SJSA1 (cell line): ENCODE measurements at regions not wholly inside any gene's neighbourhood (a gene's known extent, or its start where the extent isn't known, plus 50 kb on each side); places are given as distances from the start of the nearest gene placed in this dataset.
"Not testable (repeated sequence)": the region's sequence is repeated elsewhere in the genome, so short reads cannot be mapped to it uniquely, and the experiment has no call there.

Source experiments
- DNase-seq, 2 experiments: peaks; one replicate each; pipeline ENCODE4 v3.0.0-alpha.2; 2015 to 2020; ENCODE audit warnings: low spot score in 2 of 2, low read depth in 1 of 2
- H3K27ac ChIP-seq: fragments of 250-450 bp; sonication (Bioruptor Pico); 2 replicates; pipeline ENCODE4 v1.5.1; 2020; ENCODE audit warnings: mild to moderate bottlenecking, moderate library complexity
- H3K27me3 ChIP-seq: fragments of 250-450 bp; sonication (Bioruptor Pico); replicated peaks from 2 replicates; pipeline ENCODE4 v1.5.1; 2020; ENCODE audit warnings: mild to moderate bottlenecking, moderate library complexity
- H3K36me3 ChIP-seq: fragments of 250-450 bp; sonication (Bioruptor Pico); 2 replicates; pipeline ENCODE4 v1.5.1; 2020; ENCODE audit warnings: mild to moderate bottlenecking
- H3K4me1 ChIP-seq: fragments of 250-450 bp; sonication (Bioruptor Pico); replicated peaks from 2 replicates; pipeline ENCODE4 v1.6.1; 2021; ENCODE audit warnings: mild to moderate bottlenecking
- H3K4me3 ChIP-seq: fragments of 250-450 bp; sonication (Bioruptor Pico); 2 replicates; pipeline ENCODE4 v1.5.1; 2020; ENCODE audit warnings: mild to moderate bottlenecking
- H3K9me3 ChIP-seq: fragments of 250-450 bp; sonication (Bioruptor Pico); replicated peaks from 2 replicates; pipeline ENCODE4 v1.5.1; 2020; ENCODE audit warnings: mild to moderate bottlenecking

- Histone ChIP-seq H3K4me1 (no peaks in the 10 kb centered on the region), H3K4me3 (no peak overlapping the region), H3K27me3 (no peaks in the 10 kb centered on the region), H3K27ac (no peak overlapping the region), H3K9me3 (no peaks in the 10 kb centered on the region), H3K36me3 (no peaks in the 10 kb centered on the region)
- no peak for DNase-seq
Observed at GRCh38 chr18:60911504-60911903, 421.7 kb upstream of the CDH20 start.

- no peaks in the 10 kb centered on the region for H3K36me3 ChIP-seq
- H3K27me3 ChIP-seq, result no peaks in the 10 kb centered on the region
- no peak for DNase-seq
- H3K4me1 ChIP-seq, result no peaks in the 10 kb centered on the region
- no peak overlapping the region for H3K4me3 ChIP-seq
- H3K27ac ChIP-seq, result no peak overlapping the region
- H3K9me3 ChIP-seq, result no peaks in the 10 kb centered on the region
Observed at GRCh38 chr18:60915160-60915559, 418.1 kb upstream of the CDH20 start.

- not testable (repeated sequence) for DNase-seq, H3K36me3 ChIP-seq, H3K9me3 ChIP-seq, H3K4me3 ChIP-seq, H3K27ac ChIP-seq, H3K4me1 ChIP-seq, H3K27me3 ChIP-seq
Observed at GRCh38 chr18:60918862-60919261, 414.4 kb upstream of the CDH20 start.

GRCh38 chr18:60925892-60926291, 407.3 kb upstream of the CDH20 start:
- no peak overlapping the region for H3K4me3 ChIP-seq
- no peaks in the 10 kb centered on the region for H3K4me1 ChIP-seq
- H3K27me3 ChIP-seq, result no peaks in the 10 kb centered on the region
- H3K36me3 ChIP-seq, result no peaks in the 10 kb centered on the region
- H3K9me3 ChIP-seq, result no peaks in the 10 kb centered on the region
- no peak for DNase-seq
- no peak overlapping the region for H3K27ac ChIP-seq

- Histone ChIP-seq H3K4me3 (no peak overlapping the region), H3K9me3 (no peaks in the 10 kb centered on the region), H3K36me3 (no peaks in the 10 kb centered on the region), H3K27me3 (no peaks in the 10 kb centered on the region), H3K27ac (no peak overlapping the region), H3K4me1 (no peaks in the 10 kb centered on the region)
- no peak for DNase-seq
Observed at GRCh38 chr18:60929966-60930365, 403.3 kb upstream of the CDH20 start.

GRCh38 chr18:60935041-60935910, 398.0 kb upstream of the CDH20 start:
- H3K4me3 ChIP-seq, result no peak overlapping the region
- no peaks in the 10 kb centered on the region for H3K4me1 ChIP-seq
- no peaks in the 10 kb centered on the region for H3K27me3 ChIP-seq
- H3K36me3 ChIP-seq, result no peaks in the 10 kb centered on the region
- no peak overlapping the region for H3K27ac ChIP-seq
- H3K9me3 ChIP-seq, result no peaks in the 10 kb centered on the region
- DNase-seq, result no peak

GRCh38 chr18:60936101-60936500, 397.1 kb upstream of the CDH20 start:
- Histone ChIP-seq H3K27ac (no peak overlapping the region), H3K9me3 (no peaks in the 10 kb centered on the region)
- no peak for DNase-seq

GRCh38 chr18:60943297-60943696, 389.9 kb upstream of the CDH20 start:
- H3K9me3 ChIP-seq, result no peaks in the 10 kb centered on the region
- no peaks in the 10 kb centered on the region for H3K36me3 ChIP-seq
- H3K27me3 ChIP-seq, result no peaks in the 10 kb centered on the region
- H3K4me3 ChIP-seq, result no peak overlapping the region
- no peaks in the 10 kb centered on the region for H3K4me1 ChIP-seq
- no peak overlapping the region for H3K27ac ChIP-seq
- no peak for DNase-seq

More at GRCh38 chr18:60936101-60936500, 397.1 kb upstream of the CDH20 start:
- no peaks in the 10 kb centered on the region for H3K4me1 ChIP-seq
- no peaks in the 10 kb centered on the region for H3K27me3 ChIP-seq
- no peak overlapping the region for H3K4me3 ChIP-seq
- no peaks in the 10 kb centered on the region for H3K36me3 ChIP-seq

GRCh38 chr18:60950634-60951033, 382.6 kb upstream of the CDH20 start:
- Histone ChIP-seq H3K27ac (no peak overlapping the region), H3K36me3 (no peaks in the 10 kb centered on the region), H3K27me3 (no peaks in the 10 kb centered on the region), H3K4me3 (no peak overlapping the region), H3K4me1 (no peaks in the 10 kb centered on the region), H3K9me3 (no peaks in the 10 kb centered on the region)
- no peak for DNase-seq

GRCh38 chr18:60951091-60951490, 382.1 kb upstream of the CDH20 start:
- DNase-seq, result no peak
- H3K36me3 ChIP-seq, result no peaks in the 10 kb centered on the region
- no peaks in the 10 kb centered on the region for H3K9me3 ChIP-seq
- no peak overlapping the region for H3K4me3 ChIP-seq
- H3K27me3 ChIP-seq, result no peaks in the 10 kb centered on the region
- H3K27ac ChIP-seq, result no peak overlapping the region
- H3K4me1 ChIP-seq, result no peaks in the 10 kb centered on the region

- Histone ChIP-seq H3K4me3 (no peak overlapping the region), H3K27ac (no peak overlapping the region), H3K36me3 (no peaks in the 10 kb centered on the region), H3K4me1 (no peaks in the 10 kb centered on the region), H3K9me3 (no peaks in the 10 kb centered on the region), H3K27me3 (no peaks in the 10 kb centered on the region)
- DNase-seq, result no peak
Observed at GRCh38 chr18:60962625-60963024, 370.6 kb upstream of the CDH20 start.

GRCh38 chr18:60965856-60966255, 367.4 kb upstream of the CDH20 start:
- H3K27ac ChIP-seq, result no peak overlapping the region
- no peaks in the 10 kb centered on the region for H3K27me3 ChIP-seq
- no peak overlapping the region for H3K4me3 ChIP-seq
- DNase-seq, result no peak
- no peaks in the 10 kb centered on the region for H3K4me1 ChIP-seq
- H3K9me3 ChIP-seq, result no peaks in the 10 kb centered on the region
- H3K36me3 ChIP-seq, result no peaks in the 10 kb centered on the region

GRCh38 chr18:60966876-60967275, 366.4 kb upstream of the CDH20 start:
- Histone ChIP-seq H3K9me3 (no peaks in the 10 kb centered on the region), H3K4me3 (no peak overlapping the region), H3K36me3 (no peaks in the 10 kb centered on the region), H3K27ac (no peak overlapping the region), H3K27me3 (no peaks in the 10 kb centered on the region), H3K4me1 (no peaks in the 10 kb centered on the region)
- no peak for DNase-seq

- H3K9me3 ChIP-seq, result no peaks in the 10 kb centered on the region
- H3K4me3 ChIP-seq, result no peak overlapping the region
- H3K27me3 ChIP-seq, result no peaks in the 10 kb centered on the region
- H3K36me3 ChIP-seq, result no peaks in the 10 kb centered on the region
- no peak for DNase-seq
- H3K27ac ChIP-seq, result no peak overlapping the region
- peaks cover 8% of the 10 kb centered on the region for H3K4me1 ChIP-seq
Observed at GRCh38 chr18:60975420-60975819, 357.8 kb upstream of the CDH20 start.

GRCh38 chr18:60976976-60977375, 356.3 kb upstream of the CDH20 start:
- Histone ChIP-seq H3K36me3 (no peaks in the 10 kb centered on the region), H3K27ac (no peak overlapping the region), H3K9me3 (no peaks in the 10 kb centered on the region), H3K4me1 (peaks cover 8% of the 10 kb centered on the region), H3K27me3 (no peaks in the 10 kb centered on the region), H3K4me3 (no peak overlapping the region)
- DNase-seq, result no peak
